HG03439 (cell line): ENCODE measurements at regions not wholly inside any gene's neighbourhood (a gene's known extent, or its start where the extent isn't known, plus 50 kb on each side); places are given as distances from the start of the nearest gene placed in this dataset.
"Not testable (repeated sequence)": the region's sequence is repeated elsewhere in the genome, so short reads cannot be mapped to it uniquely, and the experiment has no call there.

Experiments
- ATAC-seq: cut with Tn5 transposase; IDR thresholded peaks from one replicate; pipeline ENCODE4 v1.9.1; 2021; ENCODE audit warnings: mild to moderate bottlenecking, moderate library complexity; ENCODE audit not compliant: unreplicated experiment

DNA sequence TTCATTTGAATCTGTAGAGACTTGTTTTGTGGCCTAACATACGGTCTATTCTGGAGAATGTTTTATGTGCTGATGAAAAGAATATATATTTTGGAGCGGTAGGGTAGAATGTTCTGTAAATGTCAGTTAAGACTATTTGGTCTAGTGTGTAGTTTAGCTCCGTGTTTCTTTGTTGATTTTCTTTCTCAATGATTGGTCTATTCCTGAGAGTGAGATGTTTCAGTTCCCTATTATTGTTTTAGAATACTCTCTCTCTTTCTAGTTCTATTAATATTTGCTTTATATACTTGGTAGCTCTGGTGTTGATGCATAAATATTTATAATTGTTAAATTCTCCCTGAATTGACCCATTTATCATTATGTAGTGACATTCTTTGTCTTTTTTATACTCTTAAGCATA, 236.5 kb downstream of the GLUD2 start:
- ATAC-seq, result no peak

DNA sequence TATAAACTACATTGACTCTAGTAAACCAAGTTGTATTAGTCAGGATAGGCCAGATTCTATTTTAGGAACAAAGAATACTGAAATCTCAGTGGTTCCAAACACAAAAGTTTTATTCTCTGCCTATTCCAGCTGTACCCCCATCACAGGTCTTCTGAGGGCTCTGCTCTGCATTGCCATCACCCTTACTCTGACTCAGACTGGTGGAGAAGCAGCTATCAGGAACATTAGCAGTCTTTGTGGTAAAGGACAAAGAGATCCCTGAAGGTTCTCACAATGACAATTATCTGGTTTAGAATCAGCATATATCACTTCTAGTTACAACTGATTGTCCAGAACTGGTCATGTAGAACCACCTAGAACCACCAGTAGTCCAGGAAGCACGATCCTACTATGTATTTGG, 251.1 kb downstream of the GLUD2 start:
- no peak for ATAC-seq

DNA sequence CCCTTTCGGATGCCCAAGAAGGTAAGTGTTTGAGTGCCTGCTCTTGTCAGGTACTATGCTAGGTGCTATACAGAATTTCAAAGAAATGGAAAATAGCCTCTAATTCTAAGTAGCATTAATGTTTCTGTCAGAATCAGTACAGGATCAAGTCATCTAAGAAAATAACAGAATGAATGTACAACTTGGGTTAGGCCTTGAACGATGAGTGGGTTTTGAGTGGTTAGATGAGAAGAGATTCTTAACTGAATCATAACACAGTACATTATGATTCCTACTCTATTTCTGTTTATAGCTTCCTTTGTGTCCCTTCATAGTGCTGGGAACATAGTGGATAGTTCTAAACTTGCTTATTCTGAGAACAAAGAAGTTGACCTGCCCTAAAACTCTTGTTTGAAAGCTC, 253.9 kb downstream of the GLUD2 start:
- ATAC-seq, result no peak

DNA sequence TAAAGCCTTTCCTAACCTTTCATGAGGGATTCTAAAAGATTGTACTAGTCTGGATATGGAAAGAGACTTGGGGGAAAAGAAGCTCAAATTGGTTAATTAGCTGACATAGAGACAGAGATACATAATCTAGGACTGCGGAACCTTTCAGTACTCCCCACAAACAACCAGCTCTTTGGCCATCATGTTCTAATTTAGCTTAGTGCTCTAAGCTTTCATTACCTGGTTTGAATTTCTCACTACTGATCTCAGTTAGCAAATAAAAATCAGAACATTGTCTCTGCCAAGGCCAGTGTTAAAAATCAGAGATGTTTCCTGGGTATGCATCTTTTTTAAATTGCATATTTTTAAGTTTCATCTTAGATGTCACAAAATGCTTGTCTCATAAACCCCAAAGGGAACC, 254.4 kb downstream of the GLUD2 start:
- no peak for ATAC-seq

DNA sequence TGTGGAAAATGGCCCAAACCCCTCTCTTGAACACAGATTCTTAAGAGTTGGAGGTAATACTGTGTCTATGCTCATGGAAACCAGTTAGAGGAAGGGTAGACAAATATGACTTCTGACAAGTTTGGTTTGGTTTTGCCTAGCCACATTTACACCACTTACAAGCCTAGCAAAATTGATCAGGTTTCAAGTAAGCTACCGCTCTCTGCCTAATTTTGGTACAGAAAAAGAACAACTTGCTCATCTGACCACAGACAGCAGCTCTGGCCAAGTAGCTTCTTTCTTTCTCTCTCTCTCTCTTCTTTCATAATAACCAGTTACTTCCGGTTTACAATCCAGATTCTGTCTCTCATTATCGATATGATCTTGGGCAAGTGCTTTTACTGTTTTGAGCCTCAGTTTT, 260.0 kb downstream of the GLUD2 start:
- ATAC-seq, result peak; percentile 81

DNA sequence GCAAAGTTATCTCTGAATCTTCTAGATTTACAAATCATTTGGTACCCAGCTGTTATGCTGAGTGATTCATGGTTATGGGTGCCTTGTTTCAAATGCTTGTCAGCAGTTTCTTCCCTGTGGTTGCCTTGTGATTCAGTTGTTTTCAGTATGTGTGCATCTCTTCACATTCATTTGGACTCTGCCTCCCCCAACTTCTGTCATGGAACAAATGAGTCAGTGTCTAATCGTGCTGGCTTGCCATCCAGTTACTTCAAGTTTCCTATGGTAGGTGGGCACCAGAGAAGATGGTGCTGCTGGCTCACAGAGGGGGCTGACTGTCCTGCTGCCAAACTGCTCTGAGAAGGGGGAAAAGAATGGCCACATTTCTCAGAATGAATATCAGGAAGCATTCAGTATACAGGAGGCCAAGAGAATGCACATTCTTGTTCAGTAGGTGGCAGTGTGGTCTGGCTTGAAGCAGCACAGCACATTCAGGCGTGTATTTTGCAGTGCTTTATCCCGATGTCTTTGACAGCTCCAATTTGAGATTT, 260.9 kb downstream of the GLUD2 start:
- peak; percentile 87 for ATAC-seq

DNA sequence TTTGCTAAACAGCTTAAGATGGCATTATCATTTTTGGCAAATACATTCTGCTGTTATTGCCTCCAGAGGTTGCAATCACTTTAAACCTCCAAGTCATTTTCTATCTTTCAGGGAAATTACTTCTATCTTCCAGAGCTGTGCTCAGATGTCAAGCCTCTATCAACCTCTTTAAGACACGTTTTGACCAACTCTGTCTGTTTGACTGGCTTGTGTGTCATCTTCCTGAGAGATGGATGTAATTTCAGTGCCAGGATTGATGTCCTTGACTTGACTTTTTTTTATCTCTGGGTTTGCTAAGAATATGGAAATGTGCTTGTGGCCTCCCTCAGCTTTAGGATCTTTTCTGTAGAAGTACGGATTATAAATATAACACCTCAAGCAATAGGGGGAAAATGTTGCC, 263.4 kb downstream of the GLUD2 start:
- ATAC-seq, result no peak

DNA sequence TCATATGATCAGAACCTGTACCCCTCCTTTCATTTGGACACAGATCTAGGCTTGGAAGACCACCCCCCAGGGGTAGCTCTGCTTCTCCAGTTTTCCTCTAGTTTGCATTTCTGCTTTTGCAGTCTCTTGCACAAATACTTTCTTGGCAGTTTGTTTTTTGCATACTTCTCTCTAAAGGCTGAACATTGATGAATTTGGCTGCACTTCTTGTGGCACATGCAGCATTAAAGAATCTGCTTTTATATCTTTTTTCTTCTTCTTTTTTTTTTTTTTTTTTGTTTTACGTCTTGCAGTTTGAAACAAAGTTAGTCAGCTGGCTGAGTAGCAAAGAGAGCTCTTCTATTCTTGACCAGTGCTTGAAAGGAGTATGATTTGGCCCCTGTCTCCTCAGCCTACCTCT, 273.0 kb downstream of the GLUD2 start:
- no peak for ATAC-seq

DNA sequence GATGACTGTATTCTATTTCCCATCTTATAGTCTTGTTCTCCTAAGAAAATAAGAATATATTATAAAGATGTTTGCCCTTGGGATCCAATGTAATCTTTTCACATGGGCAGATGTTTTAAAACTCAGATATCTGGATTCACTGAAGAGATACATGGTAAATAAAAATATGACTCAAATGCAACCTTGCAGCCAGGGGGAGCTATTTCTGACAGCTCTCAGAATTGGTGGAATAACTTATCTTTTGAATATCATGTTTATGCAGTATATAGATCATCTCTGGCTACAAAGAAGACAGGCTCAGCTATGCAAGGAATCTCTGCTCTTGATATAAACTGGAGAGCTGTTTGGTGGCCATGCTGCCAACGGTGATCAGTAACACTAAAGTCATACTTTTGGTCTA, 274.7 kb downstream of the GLUD2 start:
- ATAC-seq, result no peak

DNA sequence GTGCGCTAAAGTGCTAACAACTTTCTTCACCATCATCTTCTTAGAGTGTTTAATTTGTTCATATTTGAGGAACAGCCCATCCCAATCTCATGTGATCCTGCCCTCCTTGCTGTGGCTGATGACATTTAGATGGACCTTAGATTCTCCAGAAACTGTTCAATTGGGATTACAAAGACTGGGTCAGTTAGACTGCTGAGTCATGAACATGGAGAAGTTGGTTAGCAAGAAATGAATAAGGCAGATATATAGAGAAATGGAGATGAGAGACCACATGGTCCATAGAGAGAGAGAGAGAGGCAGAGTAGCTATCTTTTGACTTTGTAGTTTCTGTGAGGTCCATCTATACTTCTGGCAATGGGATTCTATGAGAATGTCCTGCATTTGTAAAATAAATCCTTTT, 275.9 kb downstream of the GLUD2 start:
- no peak for ATAC-seq

DNA sequence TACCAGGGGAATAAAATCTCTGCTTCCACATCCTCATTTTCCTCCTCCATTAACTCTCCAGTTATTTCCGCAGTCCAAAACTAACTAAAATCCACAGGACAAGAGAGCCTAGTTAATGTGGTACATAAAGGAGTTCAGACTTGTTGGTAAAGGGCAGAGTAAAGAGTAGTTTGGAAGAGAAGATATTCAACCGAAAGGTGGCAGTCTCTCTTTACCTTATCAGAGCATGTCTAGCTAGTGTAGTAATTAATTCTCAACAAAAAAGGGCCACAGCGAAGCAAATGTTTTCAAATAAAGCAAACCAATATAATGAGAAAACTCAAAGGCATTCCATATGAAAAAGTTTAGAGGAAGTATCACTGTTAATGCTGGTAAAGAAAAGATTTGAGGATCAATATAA, 286.5 kb downstream of the GLUD2 start:
- ATAC-seq, result no peak

DNA sequence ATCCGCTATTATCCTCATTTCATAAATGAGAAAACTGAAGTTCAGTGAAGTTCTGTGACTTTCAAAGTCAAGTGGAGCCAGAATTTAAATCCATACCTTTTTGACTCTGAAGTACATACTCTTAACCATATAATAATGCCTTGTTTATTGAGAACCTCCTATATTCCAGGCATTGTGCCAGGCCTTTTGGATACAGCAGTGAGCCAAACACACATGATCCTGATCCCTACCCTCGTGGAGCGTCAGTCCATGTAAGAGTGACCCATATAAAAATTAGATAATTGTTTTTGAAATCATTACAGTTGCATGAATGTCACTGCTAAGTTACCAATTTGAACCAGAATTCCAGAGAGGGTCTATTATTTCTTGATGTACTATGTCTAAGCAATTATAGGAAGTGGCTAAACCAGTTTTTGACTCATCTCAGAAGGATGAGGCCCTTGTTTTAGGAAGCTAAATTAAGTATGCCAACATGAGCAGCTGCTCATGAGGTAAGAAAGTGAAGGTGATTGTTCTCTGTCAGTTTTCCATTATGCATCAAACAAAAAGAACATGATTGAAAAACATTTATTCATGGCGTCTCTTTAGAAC, 289.5 kb downstream of the GLUD2 start:
- ATAC-seq, result no peak

DNA sequence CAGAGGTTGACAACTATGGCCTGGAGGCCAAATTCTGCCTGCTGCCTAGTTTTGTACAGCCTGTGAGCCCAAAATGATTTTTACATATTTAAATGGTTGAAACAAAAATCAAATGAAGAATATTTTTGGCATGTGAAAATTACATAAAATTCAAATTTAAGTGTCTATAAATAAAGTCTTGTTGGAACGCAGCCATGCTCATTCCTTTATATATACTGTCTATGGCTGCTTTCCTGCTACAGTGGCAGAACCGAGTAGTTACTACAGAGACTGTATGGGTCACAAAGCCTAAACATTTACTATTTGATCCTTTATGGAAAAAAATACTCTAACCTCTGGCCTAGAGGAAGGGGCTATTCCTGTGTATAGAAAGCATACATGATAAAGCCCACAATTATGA, 290.4 kb downstream of the GLUD2 start:
- ATAC-seq, result no peak

DNA sequence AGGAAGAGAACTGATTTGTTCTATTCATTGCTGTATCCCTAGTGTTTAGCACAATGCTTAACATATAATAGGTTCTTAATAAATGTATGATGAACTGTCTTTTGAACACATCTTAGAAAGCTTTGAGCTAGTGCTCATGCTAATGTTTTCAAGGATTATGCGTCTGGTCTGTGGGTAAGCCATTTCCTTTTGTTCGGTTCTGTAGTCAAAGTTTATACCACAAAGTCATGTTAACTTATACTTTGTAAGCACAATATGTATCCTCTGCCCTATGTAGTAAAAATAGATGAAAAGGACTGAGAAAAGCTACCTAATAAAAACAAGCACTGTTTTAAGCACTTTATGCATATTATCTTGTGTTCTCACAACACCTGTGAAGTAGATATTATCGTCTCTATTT, 301.9 kb downstream of the GLUD2 start:
- no peak for ATAC-seq

DNA sequence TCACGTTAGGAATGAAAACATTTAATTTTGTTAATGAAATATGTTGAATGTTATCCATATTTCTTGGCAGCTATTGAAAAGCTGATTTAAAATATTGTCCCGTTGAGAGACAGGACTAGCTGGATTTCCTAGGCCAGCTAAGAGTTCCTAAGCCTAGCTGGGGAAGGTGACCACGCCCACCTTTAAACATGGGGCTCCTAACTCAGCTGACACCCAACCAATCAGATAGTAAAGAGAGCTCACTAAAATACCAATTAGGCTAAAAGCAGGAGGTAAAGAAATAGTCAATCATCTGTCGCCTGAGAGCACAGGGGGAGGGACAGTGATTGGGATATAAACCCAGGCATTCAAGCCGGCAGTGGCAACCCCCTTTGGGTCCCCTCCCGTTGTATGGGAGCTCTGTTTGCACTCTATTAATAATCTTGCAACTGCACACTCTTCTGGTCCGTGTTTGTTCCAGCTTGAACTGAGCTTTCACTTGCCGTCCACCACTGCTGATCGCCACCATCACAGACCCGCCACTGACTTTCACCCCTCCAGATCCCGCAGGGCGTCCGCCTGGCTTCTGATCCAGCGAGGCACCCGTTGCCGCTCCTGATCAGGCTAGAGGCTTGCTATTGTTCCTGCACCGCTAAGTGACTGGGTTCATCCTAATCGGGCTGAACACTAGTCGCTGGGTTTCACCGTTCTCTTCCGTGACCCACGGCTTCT, 308.9 kb downstream of the GLUD2 start:
- no peak for ATAC-seq

DNA sequence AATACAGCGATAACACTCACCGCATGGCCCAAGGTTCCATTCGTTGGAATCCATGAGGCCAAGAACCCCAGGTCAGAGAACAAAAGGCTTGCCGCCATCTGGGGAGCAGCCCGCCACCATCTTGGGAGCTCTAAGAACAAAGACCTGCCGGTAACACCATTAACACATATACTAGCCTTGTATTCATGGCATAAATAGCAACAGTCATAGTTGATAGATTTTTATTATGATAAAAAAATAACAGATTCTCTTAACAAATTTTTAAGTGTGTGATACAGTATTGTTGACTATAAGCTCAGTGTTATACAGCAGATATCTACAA, 309.4 kb downstream of the GLUD2 start:
- ATAC-seq, result no peak

DNA sequence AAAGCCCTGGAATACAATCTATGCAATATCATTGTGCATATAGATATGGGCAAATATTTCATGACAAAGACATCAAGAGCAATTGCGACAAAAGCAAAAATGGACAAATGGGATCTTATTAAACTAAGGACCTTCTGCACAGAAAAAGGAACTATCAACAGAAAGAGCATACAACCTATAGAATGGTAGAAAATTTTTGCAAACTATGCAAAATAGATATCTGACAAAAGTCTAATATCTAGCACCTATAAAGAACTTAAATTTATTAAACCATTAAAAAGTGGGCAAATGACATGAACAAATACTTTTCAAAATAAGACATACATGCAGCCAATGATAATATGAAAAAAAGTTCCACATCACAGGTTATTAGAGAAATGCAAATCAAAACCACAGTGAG, 312.9 kb downstream of the GLUD2 start:
- ATAC-seq, result no peak

DNA sequence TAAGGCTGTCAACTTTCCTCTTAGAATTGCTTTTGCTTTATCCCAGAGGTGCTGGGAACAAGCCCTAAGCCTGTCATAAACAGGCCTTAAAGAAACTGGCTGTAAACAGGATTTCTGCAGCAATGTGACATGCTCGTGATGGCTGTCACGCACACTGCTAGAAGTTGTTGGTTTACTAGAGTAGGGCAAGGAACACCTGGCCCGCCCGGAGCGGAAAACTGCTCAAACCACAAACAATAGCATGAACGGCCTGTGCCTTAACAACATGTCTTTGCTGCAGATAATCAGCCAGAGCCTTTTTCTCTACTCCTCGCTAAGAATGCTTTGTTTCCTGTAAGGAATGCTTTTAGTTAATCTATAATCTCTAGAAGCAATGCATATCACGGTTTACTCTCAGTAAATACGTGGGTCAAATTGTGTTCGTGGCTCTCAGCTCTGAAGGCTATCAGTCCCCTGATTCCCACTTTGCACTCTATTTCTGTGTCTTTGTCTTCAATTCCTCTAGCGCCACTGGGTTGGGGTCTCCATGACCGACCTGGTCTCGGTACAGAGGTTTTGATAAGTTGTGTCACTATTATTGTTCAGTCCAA, 318.3 kb downstream of the GLUD2 start:
- no peak for ATAC-seq

DNA sequence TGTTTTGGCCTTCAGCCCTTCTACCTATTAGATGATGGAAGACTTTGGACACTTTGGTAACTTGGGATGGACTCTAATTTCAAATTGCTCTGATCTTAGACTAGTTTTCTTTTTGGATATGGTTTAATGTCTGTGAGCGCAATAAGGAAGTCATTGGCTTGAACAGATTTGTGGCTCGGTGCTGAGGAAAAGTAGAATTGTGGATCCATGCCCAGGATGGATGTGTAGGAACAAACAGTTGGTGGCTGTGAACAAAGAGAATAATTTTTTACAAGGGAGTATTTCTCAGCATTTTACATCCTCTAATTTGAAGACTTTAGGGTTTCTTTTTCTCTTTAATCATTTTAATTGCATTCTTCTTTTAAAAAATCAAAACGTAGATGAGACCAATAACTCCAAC, 327.1 kb downstream of the GLUD2 start:
- no peak for ATAC-seq

DNA sequence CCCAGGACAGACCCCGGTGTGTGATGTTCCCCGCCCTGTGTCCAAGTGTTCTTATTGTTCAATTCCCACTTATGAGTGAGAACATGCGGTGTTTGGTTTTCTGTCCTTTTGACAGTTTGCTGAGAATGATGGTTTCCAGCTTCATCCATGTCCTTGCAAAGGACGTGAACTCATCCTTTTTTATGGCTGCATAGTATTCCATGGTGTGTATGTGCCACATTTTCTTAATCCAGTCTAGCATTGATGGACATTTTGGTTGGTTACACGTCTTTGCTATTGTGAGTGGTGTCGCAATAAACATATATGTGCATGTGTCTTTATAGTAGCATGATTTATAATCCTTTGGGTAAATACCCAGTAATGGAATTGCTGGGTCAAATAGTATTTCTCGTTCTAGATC, 334.5 kb downstream of the GLUD2 start:
- not testable (repeated sequence) for ATAC-seq

DNA sequence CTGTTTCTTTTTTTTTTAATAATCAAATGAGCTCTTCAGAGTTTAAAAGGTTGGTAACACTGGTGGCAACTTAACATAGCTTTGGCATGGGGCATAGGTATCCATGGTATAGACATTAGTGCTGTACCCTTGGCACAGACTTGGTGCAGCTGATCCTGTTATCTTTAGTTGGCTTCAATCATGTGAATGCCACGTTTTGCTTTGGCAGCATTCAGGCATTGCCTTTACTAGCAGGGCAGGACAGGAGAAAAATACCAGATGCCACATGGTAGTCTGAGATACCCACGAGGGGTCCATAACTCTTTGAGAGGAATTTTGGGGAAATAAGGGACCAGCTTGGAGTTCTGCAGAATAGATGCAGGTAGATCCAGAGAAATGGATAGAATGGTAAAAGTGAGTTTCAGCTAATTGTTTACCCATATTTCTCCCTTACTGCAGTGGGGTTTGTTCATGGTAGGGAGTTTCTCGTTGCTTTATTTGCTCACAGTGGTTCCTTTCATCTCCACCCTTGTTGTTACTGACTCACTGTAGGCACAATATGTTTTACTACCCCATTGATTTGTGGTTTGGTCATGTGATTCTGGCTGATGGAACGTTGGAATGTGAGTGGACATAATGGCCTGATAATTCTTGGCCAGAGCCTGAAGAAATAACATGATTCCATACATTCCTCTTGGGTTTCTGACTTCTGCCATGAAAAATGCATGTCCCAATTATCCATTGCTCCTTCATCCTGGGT, 342.7 kb downstream of the GLUD2 start:
- ATAC-seq, result no peak

DNA sequence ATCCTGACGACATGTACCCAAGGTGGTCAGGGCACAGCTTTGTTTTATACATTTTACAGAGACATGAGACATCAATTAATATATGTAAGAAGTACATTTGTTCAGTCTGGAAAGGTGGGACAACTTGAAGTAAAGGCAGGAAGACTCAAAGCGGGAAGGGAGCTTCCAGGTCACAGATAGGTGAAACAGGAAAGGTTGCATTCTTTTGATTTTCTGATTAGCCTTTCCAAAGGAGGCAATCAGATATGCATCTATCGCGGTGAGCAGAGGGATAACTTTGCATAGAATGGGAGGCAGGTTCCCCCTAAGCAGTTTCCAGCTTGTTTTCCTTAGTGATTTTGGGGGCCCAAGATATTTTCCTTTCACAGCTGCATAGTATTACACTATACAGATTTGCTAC, 358.4 kb downstream of the GLUD2 start:
- ATAC-seq, result no peak
